Right lobe of liver (tissue), 6 donors: ENCODE measurements at regions not wholly inside any gene's neighbourhood (a gene's known extent, or its start where the extent isn't known, plus 50 kb on each side); places are given as distances from the start of the nearest gene placed in this dataset.

ENCODE experiments used
- ATAC-seq, 4 donors: fragments of 200-7000 bp; cut with Tn5 transposase; one replicate each; pipeline ENCODE4 v1.9.1; 2020; ENCODE audit warnings: mild to moderate bottlenecking in 4 of 4, moderate library complexity in 4 of 4
- DNase-seq, 3 donors: peaks; one replicate each; pipeline ENCODE4 v3.0.0-alpha.2; 2020
- H3K27ac ChIP-seq, 3 donors: fragments of 200-600 bp; one replicate each; pipeline ENCODE4 v1.8.0; 2022
- H3K27me3 ChIP-seq, 2 donors: fragments of 200-600 bp; one replicate each; pipeline ENCODE4 v1.8.0; 2022
- H3K36me3 ChIP-seq, 4 donors: fragments of 200-600 bp; sonication (generic) in 1 of 4; one replicate each; pipeline versions ENCODE4 v1.5.1 to v1.8.0; 2017 to 2022; ENCODE audit warnings: control low read depth in 1 of 4
- H3K4me1 ChIP-seq, 4 donors: fragments of 200-600 bp; sonication (generic) in 1 of 4; one replicate each; pipeline versions ENCODE4 v1.5.1 to v1.8.0; 2017 to 2022; ENCODE audit warnings: control low read depth in 1 of 4
- H3K4me3 ChIP-seq, 3 donors: fragments of 200-600 bp; one replicate each; pipeline ENCODE4 v1.8.0; 2022
- H3K9me3 ChIP-seq, 4 donors: fragments of 200-600 bp; sonication (generic) in 1 of 4; one replicate each; pipeline versions ENCODE4 v1.5.1 to v1.8.0; 2017 to 2022; ENCODE audit warnings: control low read depth in 1 of 4
- CTCF ChIP-seq, 4 donors: fragments of 200-600 bp in 3 of 4; fragments of 450-650 bp in 1 of 4; IDR thresholded peaks; one replicate each; pipeline versions ENCODE4 v1.5.1 to v1.8.0; 2016 to 2022; ENCODE audit warnings: antibody characterized with exemption in 4 of 4, mild to moderate bottlenecking in 2 of 4
- POLR2A ChIP-seq: fragments of 450-650 bp; IDR thresholded peaks from one replicate; pipeline ENCODE4 v1.6.1; 2017; ENCODE audit warnings: antibody characterized with exemption, mild to moderate bottlenecking
- WGBS: methylation state at CpG from one replicate; pipeline ENCODE4 v1.1.6; 2018; ENCODE audit warnings: low coverage, low lambda C conversion rate; ENCODE audit not compliant: insufficient coverage; ENCODE audit errors: missing lambda C conversion rate; 5-methylcytosine and 5-hydroxymethylcytosine counted together
- intact Hi-C, 2 donors: fragments of 100-400 bp; cut with DNase I; formaldehyde crosslinking; loops; one replicate each; pipeline versions ENCODE4 v1.11.2 to v1.14.1; 2022
- donor health status: DM: no; HTN: yes; CAD: no.
- donor health status: DM: no; HTN: no; CAD: no.
- donor health status: DM: no; HTN: no; CAD: no.
- donor health status: DM: no; HTN: yes; CAD: no.
- donor health status: DM: no; HTN: yes; CAD: no.

DNA sequence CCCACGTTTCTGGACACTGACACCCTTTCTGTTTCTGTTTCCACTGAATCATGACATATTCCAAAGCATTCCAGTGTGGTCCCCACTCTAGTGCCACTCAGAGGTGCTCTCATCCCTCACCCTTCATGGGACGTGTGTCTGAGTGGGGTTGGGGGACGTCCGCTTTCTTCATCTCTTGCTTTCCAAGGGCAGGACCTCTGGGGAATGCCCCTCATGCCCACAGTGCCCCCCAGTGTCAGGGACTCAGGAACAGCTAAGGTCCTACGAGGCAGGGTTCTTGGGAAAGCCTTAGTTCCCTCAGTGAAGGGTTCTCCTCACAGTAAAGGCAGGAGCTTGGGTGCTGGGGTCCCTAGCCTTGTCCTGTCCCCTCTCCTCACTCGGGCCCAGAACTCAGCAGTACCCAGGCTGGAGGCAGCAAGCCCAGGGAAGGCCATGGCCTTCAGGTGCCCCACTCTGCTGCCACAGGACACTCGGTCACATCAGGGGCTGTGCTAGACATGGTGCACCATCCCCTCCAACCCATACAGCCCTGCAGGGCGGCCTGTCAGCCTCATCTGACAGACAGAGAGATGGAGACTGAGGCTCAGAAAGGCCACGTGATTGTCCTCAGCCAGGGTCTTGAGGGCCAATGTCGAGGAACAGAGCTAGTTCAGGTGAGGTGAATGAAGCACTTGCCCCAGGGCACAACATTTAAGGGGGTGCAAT is 261.0 kb downstream of the TLE3 start:
- H3K4me1 ChIP-seq: no peaks in the 10 kb centered on the region
- ATAC-seq: no peak
- H3K27ac ChIP-seq: no peak overlapping the region
- no peaks in the 10 kb centered on the region for H3K27me3 ChIP-seq
- no peak overlapping the region for H3K4me3 ChIP-seq
- no peaks in the 10 kb centered on the region for H3K9me3 ChIP-seq
- DNase-seq: no peak
- 44% methylated on average over 7 of the region's 10 CpGs for WGBS
- intact Hi-C loops: no loop called here
- no peak for TF ChIP-seq POLR2A
- TF ChIP-seq CTCF (IDR thresholded peaks at IDR 0.05): no peak
- H3K36me3 ChIP-seq: no peaks in the 10 kb centered on the region

DNA sequence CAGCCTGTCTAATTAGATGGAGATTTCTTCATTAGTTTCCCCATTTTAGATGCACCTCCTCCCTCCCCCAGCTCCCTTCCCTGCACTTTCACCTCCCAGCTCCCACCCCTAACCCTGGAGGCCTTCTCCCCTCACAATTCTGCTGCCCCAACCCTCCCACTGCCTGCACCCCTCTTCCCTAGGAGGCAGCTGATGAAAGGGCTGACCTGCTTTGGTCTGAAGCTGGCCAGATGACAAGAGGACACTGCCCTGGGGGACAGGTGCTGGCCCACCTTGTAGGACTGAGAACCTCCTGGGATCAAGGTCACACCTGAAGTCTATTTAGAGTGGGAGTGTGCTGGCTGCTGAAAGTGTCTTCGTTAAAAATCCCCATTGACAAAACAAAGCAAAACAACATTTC is 259.4 kb downstream of the TLE3 start:
- 78% methylated on average over 1 of the region's 1 CpG for WGBS
- Histone ChIP-seq H3K27me3 (no peaks in the 10 kb centered on the region), H3K4me1 (no peaks in the 10 kb centered on the region), H3K36me3 (no peaks in the 10 kb centered on the region), H3K9me3 (no peaks in the 10 kb centered on the region), H3K27ac (no peak overlapping the region), H3K4me3 (no peak overlapping the region)
- intact Hi-C loops: no loop called here
- ATAC-seq: no peak
- no peak for DNase-seq
- TF ChIP-seq CTCF (IDR thresholded peaks at IDR 0.05) (no peak), POLR2A (no peak)

DNA sequence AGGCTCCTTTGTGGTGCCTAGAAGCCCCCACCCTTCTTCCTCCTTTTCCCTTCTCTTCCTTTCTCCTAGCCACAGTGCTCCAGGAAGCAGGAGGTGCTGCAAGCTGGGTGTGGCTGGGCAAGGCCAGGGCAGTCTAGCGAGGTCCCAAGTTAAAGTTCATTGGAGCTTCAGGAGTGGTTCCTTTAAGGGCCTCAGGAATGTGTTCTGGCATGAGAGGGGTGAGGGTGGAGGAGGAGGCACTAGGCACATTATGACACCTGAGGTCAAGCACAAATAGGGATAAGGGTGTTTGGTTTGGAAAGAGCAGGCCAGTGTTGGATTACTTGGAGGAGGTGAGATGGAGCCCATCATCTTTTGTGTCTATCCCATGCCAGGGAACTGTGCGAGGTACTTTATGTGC is 258.7 kb downstream of the TLE3 start:
- TF ChIP-seq POLR2A (no peak), CTCF (IDR thresholded peaks at IDR 0.05) (no peak)
- H3K4me1 ChIP-seq: no peaks in the 10 kb centered on the region
- H3K9me3 ChIP-seq: no peaks in the 10 kb centered on the region
- no peaks in the 10 kb centered on the region for H3K27me3 ChIP-seq
- no peaks in the 10 kb centered on the region for H3K36me3 ChIP-seq
- H3K27ac ChIP-seq: no peak overlapping the region
- DNase-seq (no peak), ATAC-seq (no peak)
- WGBS: 93% methylated on average over 2 of the region's 2 CpGs
- H3K4me3 ChIP-seq: no peak overlapping the region
- intact Hi-C loops: no loop called here

DNA sequence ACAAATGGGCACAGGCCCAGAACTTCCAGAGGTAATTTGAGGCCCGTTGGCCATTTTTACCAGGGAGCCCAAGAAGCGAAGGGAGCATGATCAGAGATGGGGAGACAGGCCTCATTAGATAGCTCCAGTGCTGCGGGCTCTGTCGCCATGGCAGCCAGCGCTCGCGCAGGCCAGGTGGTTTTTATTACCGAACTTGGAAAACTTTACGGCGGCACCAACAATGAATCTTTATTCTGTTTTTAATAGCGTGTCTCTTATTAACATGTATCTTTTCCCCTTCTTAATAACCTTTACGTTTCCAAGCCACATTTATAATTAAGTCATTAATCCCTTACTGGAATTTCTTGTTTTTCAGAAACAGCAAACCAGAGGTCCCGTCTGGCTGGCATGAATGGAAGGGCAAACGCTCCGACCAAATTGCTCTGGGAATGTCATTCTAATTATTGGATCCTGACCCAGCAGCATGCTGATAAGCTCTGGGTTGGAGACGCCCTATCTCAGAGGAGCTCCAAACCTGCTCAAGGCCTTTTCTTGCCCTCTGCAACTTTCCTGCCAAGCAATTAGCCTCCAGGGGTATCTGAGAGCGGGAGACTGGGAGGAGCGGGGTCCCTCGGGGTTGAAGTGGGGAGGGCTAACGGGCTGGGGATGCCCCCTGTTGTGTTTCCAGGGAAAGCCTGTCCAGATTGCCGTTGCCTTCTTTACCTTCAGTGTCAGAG is 256.4 kb downstream of the TLE3 start:
- Histone ChIP-seq H3K9me3 (no peaks in the 10 kb centered on the region), H3K4me3 (no peak overlapping the region), H3K27ac (no peak overlapping the region), H3K36me3 (no peaks in the 10 kb centered on the region), H3K27me3 (no peaks in the 10 kb centered on the region), H3K4me1 (no peaks in the 10 kb centered on the region)
- DNase-seq (no peak), ATAC-seq (no peak)
- TF ChIP-seq CTCF (IDR thresholded peaks at IDR 0.05) (no peak), POLR2A (no peak)
- WGBS: 72% methylated on average over 17 of the region's 21 CpGs
- intact Hi-C loops: no loop called here
